CD4-positive, alpha-beta T cell treated with Interleukin-10 for 1 hour (primary cell): ENCODE measurements at regions not wholly inside any gene's neighbourhood (a gene's known extent, or its start where the extent isn't known, plus 50 kb on each side); places are given as distances from the start of the nearest gene placed in this dataset.

Source experiments
- DNase-seq: peaks from one replicate; pipeline ENCODE4 v3.0.0-alpha.2; 2020

DNA sequence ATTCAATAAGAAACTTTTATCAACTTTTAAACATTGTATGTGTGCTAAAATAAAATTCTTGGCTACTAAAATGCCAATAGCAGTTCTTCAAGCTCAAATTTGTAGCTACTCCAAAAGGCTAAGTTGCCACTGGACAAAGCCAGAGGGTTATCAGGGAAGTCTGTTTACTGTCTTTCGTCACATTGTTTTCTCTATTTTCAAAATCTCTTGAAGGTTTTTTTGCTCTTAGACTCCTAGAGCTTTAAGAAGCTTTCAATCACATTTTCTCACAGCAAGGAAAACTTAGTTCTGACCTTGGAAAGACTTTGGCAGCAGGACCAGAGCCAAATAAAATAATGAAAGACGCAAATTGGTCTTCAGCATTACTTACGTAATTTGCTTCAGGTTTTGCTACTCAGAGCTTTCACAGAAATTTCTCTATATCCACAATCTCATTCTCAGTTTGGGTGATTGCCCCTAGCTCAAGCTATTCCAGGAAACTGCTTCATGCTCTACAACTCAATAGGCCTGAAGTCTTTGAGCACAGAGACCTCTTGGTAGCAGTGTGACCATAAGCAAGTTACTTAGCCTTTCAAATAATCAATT lies 257.7 kb downstream of the GABRG2 start:
- no peak for DNase-seq

DNA sequence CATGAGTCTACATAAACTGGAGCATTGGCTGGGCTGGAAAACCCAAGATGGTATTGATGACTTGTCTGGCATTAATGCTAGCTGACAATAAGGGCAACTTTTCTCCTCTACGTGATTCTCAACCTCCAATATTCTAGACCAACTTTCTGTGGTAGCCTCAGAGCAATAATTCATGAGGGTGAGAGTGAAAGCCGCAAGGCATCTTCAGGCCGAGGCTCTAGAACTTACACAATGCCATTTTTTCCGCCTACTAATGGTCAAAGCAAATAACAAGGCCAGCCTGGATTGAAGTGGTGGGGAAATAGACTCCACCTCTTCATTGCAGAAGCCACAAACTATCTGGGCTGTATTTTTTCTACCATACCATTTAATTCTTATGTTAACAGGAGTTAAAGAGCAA lies 267.4 kb downstream of the GABRG2 start:
- DNase-seq = no peak

DNA sequence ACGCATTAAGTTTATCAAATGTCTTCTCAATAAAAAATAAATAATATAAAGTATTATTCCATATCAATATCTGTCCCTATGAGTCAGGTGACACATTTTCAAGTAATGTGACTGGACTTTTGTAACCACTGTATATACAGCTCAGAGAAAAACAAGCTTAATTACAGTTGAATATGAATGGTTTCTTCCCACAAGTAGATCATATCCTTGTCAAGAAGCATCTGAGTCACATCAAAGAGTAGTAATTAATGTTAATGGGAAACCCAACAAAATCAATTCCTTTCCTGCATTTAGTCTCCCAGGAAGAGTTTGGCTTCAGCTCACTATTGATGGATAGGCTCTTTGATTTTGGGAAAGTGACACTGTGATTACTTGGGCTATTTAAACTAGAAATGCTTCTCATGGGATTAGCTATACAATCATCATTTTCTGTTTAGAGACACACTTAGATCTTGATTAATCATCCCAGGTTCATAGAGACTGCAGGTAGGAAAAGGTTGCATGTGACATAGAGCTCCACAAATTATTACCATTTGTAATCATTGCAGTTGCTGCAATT lies 292.9 kb downstream of the GABRG2 start:
- no peak for DNase-seq

DNA sequence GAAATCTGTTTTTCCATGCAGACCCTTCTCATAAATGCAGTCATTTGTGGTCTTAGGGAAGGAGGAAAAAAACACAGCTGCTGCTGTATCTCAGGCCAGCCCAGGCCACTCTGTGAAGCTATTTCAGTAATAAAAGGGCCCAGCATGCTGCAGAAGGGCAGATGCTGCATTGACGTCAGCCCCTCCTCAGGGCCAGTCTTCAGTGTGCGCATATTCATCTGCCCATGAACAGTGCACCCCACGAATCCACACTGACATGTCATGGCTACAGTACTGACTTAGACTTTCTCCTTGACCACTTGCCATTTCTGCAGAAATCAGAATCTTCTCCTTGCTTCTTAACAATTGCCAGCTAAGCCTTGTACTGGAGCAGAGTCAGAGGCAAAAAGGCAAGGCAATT lies 304.7 kb downstream of the GABRG2 start:
- DNase-seq = no peak

DNA sequence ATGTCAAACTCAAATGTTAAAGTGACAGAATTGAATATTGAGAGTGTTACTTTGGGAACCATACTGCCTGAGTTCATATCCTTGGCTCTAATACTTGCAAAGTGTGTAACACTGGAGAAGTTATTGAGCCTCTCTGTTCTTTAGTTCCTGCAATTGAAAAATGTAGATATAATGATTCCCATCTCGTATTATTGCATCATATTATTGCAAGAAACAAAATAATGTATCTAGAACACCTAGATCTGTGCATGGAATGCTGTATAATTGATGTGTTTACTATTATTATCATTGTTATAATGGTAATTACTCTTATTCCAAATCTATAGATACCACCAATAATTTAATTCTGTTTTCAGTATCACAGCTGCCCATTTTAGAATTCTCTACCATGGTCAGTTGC lies 310.3 kb downstream of the GABRG2 start:
- no peak for DNase-seq

DNA sequence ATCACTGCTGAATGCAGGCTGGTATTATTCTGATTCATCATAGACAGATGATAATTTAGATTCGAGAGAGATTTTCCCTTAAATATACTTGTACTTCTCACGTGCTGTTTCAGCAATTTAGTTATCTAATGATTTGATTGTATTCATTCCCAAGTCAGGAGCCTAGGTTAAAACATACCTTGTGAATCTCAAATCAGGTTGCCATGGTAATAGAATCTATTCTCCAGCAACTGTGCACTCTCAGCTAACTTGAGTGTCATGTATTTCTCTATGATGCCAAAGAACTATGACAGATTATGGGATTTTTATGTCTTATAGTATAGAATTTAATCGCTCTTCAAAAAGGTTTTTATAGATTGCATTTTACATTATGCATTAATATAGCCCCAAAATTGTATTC lies 315.3 kb downstream of the GABRG2 start:
- no peak for DNase-seq

DNA sequence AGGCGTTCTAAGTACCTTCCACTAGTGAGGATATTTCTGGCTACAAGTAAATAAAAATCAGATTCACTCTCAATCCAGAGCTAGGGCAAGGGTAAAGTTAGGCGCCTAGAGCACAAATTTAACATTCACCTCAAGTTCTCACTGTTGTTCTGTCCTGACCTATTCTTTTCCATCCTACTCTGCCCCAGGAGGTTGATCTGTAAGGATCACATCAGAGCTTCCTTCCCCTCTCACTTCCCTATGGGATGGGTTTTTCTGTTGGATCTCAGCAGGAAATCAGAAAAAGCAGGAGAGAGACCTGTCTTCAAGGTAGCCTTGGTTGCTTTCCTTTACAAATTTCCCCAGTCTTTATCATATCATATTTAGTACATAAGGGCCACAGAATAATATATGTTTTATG lies 316.7 kb downstream of the GABRG2 start:
- no peak for DNase-seq

DNA sequence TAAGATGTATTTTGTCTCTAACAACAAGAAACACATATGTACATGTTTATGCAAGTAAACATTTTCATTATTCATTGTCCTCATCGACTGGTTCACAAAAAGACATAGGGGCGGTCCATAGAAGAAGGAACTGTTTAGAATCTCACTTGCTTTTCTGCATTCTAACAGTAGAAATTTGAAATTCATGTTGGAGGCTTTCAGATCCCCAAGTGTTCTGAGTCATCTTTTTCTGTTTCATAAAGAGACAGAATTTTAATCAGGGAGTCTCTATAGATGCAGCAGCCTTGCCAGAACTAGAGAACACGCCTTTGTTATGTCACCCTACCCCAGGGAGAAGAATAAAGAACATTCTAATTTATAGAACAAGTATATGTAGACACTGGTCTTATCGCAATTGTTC lies 324.3 kb downstream of the GABRG2 start:
- no peak for DNase-seq

DNA sequence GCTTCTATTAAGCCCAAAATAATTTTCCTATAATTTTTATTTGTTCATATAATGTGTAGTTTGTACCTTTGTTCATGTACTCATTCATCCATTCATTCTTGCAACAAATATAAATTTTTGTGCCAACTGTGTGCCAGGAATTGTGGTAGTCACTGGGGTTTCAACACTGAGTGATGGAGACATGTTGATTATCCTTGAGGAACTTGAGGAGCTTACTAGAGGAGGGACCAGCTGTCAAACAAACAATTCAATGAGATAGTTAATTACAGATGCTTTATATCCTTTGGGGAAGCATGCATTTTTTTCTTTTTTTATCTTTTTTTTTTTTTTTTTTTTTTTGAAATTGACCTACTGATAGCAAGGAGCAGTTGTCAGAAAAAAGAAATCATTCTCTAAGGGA lies 324.8 kb downstream of the GABRG2 start:
- DNase-seq = no peak

DNA sequence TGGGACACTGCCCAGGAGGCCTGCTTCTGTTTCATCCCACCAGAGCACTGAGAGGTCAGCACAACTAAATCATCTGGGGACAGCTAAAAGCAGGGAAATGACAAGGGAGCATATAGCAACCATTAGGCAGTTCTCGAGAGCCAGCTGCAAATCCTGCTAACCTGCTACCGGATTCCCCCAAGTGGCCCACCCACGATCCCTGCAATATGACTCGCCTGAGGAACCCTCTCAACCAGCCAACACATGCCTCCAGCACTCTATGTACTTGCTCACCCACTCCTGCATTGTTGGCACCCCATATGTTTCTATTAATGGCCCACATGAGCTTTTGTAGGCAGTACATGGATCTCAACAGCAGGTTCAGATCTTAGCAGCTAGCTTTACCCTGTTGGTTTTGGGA lies 326.0 kb downstream of the GABRG2 start:
- DNase-seq = no peak

DNA sequence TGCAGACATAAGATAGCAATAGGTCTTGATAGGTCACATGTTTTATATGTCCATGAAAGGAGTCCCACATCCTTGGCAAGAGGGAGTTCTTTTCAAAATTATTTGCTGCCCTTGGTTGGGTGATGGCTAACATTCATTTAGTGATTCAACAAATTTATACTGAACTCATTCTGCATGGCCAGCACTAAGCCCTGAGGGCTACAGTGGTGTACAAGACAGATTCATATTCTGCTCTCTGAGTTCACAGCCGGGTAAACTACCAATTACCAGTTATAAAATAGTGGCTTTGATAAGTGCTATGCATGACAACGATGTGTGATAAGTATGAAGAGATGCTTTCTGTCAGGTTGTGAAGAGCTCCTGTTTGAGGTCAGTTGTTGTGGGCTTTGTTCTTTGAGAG lies 340.0 kb downstream of the GABRG2 start:
- DNase-seq = no peak

DNA sequence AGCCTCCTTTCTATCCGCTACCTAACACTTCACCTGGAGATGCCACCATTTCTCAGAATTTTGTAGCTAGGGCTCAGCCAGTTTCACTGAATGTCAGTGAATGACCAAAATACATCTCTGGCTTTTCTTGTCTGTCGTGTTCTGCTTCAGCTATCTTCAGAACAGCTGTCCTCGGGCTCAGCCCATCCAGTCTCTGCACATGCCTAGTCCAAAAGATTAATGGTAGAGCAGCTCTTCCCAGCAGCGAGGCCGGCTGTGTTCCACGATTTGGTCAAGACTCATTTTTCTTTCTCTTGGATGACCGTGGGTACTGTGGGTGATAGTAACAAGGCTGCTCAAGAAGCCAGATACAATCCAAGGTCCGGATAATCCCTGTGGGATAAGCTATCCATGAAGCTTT lies 342.8 kb downstream of the GABRG2 start:
- DNase-seq = no peak

DNA sequence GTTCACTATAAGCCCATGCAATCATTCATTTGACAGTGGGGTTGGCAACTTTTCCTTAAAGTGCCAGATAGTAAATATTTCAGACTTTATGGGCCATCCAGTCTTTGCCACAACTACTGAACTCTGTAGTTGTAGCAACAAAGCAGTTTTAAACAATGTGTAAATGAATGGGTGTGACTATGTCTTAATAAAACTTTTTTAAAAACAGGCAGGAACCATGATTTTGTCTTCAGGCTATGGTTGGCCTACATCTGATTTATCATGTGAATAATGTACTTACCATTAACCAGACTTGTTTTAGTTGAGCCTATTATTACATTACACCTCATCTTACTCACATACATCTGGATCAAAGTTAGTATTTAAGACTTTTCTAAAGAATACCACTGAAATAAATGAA lies 361.6 kb downstream of the GABRG2 start:
- DNase-seq = no peak

DNA sequence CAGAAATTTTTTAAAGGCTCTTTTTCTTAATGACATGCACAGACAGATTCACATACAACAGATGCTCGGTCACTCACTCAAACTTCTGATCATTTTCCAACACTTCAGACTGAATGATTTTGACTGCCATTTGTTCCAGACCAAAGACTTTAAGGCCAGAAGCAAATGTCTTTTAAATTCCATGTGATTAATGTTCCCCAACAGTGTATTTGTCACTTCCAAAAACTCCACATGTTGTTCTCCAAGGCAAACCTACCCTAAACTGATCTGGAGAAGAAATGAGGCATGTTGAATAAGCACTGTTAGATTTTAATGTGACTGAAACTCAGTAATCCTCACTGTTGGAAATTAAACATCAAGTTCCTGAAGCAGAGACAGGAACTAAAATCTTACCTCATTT lies 366.7 kb downstream of the GABRG2 start:
- DNase-seq = no peak

DNA sequence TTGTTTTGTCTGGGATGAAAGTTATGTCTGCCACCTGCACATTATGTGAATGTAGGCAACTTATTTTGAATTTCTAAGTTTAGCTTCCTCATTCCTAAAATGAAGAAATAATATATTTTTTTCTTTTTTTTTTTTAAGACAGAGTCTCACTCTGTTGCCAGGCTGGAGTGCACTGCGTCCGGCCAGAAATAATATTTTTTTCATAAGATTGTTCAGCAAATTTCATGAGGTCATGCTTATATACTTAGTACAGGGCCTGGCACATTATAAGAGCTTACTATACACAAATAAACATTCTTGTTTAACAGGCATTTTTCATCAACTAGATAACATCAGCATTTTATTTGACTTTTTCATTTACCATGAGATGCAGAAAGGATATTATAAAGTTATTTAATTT lies 368.5 kb downstream of the GABRG2 start:
- no peak for DNase-seq

DNA sequence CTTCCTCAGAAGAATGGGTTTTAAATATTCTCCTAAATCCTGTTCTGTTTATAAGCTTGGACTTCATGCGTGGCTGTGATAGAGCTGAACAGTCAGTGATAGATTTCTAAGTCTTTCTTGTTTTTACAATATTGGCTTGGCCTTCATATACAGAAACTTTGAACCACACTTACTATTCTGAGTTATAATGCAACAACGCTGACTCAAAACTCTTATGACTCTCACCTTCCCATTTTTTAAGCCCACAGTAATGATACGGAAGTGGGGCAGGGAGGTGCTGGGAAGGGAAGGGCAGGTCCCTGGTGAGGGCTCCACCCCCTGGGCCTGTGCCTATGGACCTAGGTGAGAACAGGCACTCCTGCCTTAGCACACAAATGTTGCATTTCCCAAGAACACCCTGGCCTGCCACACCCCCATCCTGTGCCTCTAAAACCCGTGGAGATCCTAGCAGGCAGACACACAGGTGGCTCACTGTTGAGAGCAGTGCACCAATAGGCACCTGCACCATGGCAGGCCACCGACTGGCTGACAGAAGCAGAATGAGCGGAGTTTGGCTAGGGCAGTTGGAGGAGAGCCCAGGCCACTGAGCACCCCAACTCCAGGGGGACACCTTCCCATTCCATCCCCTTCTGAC lies 376.7 kb downstream of the GABRG2 start:
- DNase-seq = no peak

DNA sequence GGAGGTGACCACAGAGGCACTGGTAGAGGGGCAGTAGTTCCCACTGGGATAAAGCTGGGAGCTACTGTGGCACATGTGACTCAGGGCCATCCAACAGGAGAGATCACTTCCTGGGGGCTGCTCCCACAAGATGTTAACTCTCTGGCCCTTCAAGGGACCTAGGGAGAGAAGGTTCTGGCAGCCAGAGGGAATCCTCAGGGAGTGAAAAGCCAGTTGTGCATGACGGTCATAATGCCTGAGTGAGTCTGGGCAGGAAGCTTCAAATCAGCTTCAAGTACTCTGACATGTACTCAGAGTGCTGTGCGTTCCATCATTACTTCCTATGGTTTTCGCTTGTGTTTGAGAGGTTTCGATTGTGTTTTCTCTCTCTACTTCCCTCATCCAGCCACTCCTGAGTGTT lies 388.5 kb downstream of the GABRG2 start:
- DNase-seq = no peak

DNA sequence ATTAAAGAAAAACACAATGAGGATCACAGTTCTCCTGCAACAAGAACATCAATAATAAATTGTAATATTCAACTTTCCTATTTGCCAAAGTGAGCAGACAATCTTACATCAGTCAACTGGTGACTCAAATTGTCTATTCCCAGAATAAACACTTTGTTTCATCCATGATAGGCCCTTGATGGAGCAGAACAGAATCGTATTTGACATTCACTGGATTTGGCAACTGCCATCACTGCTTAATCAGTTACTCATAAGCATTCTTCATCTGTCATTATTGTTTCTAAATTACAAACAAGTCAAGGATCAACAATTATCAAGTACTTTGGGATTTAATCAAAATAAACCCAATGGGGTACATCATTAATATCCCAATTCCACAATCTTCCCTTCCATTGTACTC lies 398.4 kb downstream of the GABRG2 start:
- no peak for DNase-seq

DNA sequence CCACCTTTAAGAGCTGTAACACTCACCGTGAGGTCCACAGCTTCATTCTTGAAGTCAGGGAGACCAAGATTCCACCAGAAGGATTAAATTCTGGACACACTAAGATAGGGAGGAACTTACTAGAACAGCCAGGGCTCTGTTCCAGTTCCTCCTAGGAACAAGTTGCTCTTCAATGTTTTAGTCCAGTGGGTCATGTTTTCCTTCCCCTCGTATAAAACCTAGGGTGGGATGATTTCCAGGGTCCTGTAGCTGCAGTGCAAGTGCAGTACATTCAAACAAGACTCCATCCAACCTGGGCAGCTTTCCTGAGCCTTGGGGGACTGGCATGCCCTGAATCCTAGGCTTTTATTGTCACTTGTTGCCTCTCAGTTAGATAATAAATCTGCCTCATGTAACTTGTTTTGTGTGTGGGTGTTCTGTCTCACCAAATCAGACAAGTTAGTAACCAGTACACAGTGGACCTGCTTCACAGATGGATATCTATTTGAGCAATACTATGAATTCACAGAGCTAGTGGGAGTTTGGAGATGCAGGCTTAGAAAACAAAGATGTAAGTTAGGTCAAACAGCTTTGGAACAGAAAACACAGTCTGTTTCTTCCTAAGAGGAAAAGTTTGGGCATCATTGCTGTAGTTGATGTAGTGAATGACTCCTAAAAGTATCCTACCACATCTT lies 405.6 kb downstream of the GABRG2 start:
- no peak for DNase-seq

DNA sequence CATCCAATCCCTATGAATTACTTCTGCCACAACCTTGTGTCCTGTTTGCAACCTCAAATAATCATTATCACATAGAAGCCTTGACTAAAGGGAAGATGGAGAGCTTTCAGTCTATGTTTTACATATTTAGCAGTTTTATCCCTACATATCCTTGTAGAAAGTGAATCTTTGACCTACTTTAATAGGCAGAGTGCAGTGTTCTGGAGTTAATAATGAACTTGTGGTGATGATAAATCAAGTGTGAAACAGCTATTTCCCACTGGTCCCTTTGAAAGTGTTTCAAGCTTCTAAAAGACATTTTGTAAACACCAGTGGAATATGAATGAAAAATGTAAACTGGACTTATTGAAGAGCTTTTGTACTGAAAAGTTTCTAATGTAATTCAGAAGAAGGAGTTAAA lies 406.7 kb downstream of the GABRG2 start:
- no peak for DNase-seq

DNA sequence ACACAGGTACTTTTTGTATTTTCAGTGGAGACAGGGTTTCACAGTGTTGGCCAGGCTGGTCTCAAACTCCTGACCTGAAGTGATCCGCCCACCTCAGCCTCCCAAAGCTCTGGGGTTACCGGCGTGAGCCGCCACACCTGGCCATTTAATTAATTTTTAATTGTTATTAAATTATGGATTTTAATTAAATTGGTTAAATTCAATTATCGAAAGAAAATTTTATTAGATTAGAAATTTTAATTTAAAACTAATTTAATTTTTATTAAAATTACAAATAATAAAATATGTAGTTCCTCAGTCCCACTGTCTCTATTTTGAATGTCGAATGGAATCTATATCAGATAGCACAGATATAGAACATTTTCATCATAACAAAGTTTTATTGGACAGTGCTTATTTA lies 416.5 kb downstream of the GABRG2 start:
- DNase-seq = no peak

DNA sequence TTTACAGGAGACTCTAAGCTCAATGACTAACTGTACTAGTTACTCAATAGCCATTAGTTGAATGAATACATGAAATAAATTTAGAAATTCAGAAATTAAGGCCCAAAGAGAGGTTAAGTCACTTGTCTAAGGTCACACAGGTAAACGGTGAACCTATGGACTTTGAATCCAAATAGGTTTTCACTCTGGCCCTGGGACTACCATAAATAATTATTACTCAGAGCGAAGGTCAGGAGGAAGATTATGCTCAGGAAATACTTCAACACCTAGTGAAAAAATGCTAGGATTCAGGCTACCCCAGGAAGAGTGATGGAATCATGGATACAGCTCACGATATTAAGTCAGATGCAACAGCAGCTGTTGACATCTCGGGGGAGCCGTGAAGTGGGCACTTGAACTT lies 417.4 kb downstream of the GABRG2 start:
- no peak for DNase-seq

DNA sequence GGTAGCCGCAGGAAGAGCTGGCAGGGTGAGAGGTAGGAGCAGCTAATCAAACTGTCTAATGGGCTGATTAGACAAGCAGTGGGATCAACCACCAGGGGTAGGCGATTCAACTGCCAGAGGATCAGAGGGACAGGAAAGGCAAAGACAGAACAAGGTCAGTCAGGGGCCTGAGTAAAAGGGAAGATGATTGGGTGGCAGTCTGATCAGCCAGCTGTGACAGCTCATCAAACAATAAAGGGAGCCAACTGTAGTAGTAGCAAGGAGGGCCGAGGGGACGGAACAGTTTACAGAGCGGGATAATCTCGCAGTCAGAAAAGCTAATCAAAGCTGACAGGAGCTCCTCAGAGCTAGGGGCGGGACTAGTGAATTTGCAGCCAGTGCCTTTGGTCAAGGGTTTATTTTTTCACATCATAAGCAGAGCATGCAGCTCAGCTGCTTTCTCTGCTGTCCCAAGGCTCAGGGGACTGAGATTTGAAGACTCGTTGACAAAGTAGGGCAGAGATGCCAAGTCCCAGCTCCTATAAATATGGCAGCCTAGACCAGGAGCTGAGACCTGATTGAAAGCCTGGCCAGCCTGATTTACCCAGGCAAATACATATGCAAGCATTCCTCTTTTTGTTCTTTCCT lies 418.2 kb downstream of the GABRG2 start:
- DNase-seq = no peak
